ENCODE measurements at regions not wholly inside any gene's neighbourhood (a gene's known extent, or its start where the extent isn't known, plus 50 kb on each side); places are given as distances from the start of the nearest gene placed in this dataset.

DNA sequence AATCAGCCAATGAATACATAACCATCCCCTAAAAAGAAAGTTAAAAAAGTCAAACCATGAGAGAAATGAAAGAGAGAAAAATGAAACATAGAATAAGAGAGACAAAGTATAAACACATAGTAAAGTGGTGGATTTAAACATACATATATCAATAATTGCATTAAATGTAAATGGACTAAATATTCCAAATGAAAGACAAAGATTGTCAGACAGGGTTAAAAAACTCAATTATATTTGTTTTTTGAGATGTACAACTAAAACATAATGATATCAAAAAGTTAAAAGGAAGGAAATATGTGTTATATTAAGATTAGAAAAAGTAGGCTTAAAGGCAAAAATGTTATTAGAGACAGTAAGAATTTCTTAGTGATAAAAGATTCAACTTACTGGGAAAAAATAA lies 83.8 kb upstream of the CELF4 start:
- TF ChIP-seq, protein P1, sequence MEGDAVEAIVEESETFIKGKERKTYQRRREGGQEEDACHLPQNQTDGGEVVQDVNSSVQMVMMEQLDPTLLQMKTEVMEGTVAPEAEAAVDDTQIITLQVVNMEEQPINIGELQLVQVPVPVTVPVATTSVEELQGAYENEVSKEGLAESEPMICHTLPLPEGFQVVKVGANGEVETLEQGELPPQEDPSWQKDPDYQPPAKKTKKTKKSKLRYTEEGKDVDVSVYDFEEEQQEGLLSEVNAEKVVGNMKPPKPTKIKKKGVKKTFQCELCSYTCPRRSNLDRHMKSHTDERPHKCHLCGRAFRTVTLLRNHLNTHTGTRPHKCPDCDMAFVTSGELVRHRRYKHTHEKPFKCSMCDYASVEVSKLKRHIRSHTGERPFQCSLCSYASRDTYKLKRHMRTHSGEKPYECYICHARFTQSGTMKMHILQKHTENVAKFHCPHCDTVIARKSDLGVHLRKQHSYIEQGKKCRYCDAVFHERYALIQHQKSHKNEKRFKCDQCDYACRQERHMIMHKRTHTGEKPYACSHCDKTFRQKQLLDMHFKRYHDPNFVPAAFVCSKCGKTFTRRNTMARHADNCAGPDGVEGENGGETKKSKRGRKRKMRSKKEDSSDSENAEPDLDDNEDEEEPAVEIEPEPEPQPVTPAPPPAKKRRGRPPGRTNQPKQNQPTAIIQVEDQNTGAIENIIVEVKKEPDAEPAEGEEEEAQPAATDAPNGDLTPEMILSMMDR (IDR thresholded peaks at IDR 0.05) = no peak
- TF ChIP-seq EZH2 (IDR thresholded peaks at IDR 0.05) = no peak
